Fibroblast of gingiva (primary cell): ENCODE measurements at regions not wholly inside any gene's neighbourhood (a gene's known extent, or its start where the extent isn't known, plus 50 kb on each side); places are given as distances from the start of the nearest gene placed in this dataset.

Experiments used
- DNase-seq: peaks from one replicate; pipeline ENCODE4 v3.0.0-alpha.2; 2011; ENCODE audit warnings: low read depth

- DNase-seq, result no peak
Measured at GRCh38 chr5:24368115-24368514, 276.7 kb downstream of the CDH10 start.

DNA sequence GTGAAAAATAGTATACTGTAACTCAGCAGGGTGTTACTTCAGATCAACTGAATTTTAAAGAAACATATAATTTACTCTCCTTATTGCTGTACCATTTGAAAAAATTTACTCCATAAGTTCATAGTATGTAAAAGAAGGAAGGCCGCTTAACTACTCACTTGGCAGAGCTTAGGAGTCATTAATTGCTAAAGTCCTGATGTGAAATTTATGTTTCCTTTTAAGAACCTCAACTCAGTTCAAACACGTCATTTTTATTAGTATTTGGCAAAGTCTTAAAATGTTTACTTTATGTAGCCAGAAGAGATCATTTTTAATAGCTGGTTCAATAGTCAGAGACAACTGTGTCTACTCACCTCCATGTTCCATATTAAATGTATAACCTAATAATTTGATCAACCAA is 268.6 kb downstream of the CDH10 start:
- DNase-seq, result no peak

DNA sequence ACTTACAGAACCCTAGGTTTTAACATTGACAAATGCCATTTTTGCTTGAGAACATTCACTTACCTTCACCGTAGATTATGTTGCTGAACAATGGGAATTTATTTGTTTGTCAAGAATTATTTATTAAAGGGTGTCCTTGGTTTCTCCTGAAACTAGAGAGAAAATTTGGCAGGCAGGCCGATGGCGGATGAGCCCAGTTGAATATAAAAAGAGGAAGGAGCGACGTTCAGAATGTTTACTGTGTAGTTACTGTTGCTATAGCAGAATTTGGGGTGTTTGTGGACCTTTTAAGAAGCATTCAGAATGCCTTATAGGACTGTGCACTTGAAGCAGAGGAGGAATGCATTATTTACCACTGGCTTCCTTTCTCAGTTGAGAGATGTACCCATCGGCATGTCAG is 268.2 kb downstream of the CDH10 start:
- no peak for DNase-seq

DNA sequence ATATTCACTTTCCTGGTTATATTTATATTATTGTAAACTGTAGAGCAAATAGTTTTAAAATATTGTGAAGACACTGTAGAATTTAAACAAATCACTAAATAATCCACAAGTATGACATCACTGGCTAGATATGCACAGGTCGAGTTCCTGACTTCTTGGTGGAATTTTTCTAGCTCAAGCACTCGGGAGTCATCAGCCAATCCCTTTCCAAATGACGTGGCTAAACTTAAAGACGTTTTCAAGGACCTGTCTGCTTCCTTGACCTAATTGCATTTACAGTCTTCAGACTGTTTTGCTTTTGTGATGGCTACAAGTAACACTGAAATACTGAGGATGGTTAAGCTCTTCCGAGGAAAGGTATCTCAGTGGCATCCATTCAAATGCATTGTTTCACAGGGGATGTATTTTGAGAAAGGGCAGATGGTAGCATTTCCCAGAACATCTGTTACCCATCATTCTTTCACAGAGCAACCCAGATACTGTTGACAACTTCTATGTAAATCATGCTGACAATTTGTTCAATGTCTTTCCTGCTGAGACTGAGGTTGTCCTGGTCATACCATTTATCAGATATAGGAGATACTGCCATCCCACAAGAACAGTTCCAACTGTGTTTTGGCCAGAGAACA is 262.8 kb downstream of the CDH10 start:
- DNase-seq, result no peak

DNA sequence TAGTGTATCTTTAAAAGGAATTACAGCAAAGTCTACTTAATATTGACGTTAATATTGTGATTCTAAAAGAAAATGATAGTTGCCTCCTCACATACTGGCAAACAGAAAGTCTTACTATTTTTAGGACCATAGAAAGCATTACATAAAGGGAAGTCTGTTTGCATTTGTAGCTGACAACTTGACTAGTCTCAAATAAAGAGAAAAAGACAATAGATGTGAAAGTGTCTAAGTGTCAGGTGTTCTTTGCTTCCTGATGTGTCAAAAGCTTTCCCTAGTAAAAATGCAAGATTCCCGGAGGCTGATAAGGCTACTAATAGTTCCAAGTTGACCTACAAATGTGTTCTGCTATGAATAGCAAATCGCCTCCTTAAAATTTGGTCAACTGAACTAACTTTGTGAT is 259.7 kb downstream of the CDH10 start:
- DNase-seq, result no peak

GRCh38 chr5:24385617-24386016 is 259.2 kb downstream of the CDH10 start:
- DNase-seq, result no peak

GRCh38 chr5:24388448-24388847 is 256.3 kb downstream of the CDH10 start:
- DNase-seq, result no peak

- no peak for DNase-seq
Measured at GRCh38 chr5:24389968-24390367, 254.8 kb downstream of the CDH10 start.

DNA sequence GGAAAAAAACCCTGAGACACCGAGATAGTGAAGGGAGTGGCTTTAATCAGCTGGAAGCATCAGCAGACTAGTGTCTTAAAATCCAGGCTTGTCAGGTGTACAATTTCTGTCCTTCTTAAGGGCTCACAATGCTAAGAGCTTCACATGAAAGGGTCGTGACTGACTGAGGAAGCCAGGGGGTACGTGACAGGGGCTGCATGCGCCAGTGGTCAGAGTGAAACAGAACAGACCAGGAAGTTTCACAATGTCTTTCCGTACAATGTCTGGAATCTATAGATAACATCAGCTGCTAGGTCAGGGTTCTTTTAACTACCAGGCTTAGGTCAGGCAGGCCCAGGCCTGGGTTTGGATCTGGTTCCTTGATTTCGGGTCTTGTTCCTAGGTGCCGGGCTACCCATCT is 253.0 kb downstream of the CDH10 start:
- no peak for DNase-seq

DNA sequence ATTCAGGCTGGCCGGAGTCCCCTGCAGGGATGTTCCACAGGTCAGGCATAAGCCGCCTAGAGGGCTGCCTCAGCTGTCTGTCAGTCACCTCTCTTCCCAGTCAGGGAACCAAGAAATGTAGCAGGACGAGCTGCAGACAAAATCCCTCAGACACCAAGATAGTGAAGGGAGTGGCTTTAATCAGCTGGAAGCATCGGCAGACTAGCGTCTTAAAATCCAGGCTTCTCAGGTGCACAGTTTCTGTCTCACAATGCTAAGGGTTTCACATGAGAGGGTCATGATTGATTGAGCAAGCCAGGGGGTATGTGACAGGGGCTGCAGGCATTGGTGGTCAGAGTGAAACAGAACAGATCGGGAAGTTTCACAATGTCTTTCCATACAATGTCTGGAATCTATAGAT is 247.2 kb downstream of the CDH10 start:
- no peak for DNase-seq

GRCh38 chr5:24401773-24402172 is 243.0 kb downstream of the CDH10 start:
- DNase-seq, result no peak

GRCh38 chr5:24407466-24407865 is 237.3 kb downstream of the CDH10 start:
- DNase-seq, result no peak

- DNase-seq, result no peak
Measured at GRCh38 chr5:24428345-24428744, 216.4 kb downstream of the CDH10 start.

GRCh38 chr5:24433555-24433954 is 211.2 kb downstream of the CDH10 start:
- no peak for DNase-seq
